OCI-LY7 (cell line): ENCODE measurements at regions not wholly inside any gene's neighbourhood (a gene's known extent, or its start where the extent isn't known, plus 50 kb on each side); places are given as distances from the start of the nearest gene placed in this dataset.

Source experiments
- CTCF ChIP-seq: fragments of 200-600 bp; sonication (generic); conservative IDR thresholded peaks from 2 replicates; pipeline ENCODE4 v1.5.1; 2014; ENCODE audit warnings: mild to moderate bottlenecking, antibody characterized with exemption, low read length, moderate library complexity, mixed read lengths
- EZH2phosphoT487 ChIP-seq: fragments of 200-600 bp; sonication (generic); IDR thresholded peaks from 2 replicates; pipeline ENCODE4 v1.6.1; 2018; ENCODE audit warnings: low read depth, borderline replicate concordance, mild to moderate bottlenecking, mixed run types, antibody characterized with exemption, low read length, moderate library complexity, mixed read lengths

DNA sequence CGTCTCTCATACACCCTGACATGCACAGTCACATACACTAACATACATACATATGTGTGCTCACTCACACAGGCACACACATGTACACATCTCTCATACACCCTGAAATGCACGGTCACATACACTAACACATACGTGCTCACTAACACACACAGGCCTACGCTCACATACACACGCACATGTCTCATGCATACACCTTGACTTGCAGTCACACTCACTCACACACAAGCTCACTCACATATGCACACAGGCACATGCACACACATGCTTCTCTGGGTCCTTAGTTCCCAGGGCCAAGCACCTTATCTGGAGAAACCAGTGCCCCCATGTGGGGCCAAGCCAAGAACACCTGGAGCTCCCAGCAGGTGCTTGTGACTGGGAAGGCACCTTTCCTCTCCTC lies 240.3 kb downstream of the RBFOX3 start:
- TF ChIP-seq CTCF (no peak), EZH2phosphoT487 (no peak)
